Osteocyte (in vitro differentiated cells): ENCODE measurements at regions not wholly inside any gene's neighbourhood (a gene's known extent, or its start where the extent isn't known, plus 50 kb on each side); places are given as distances from the start of the nearest gene placed in this dataset.
"Not testable (repeated sequence)": the region's sequence is repeated elsewhere in the genome, so short reads cannot be mapped to it uniquely, and the experiment has no call there.

Experiments
- DNase-seq: peaks from one replicate; pipeline ENCODE4 v3.0.0; 2021; ENCODE audit warnings: mixed read lengths; ENCODE audit not compliant: unreplicated experiment; ENCODE audit errors: extremely low spot score
- H3K27ac Mint-ChIP-seq: one replicate; pipeline ENCODE4 v1.8.0; 2021; ENCODE audit warnings: mild to moderate bottlenecking, mixed read lengths; ENCODE audit not compliant: unreplicated experiment
- H3K27me3 Mint-ChIP-seq: one replicate; pipeline ENCODE4 v1.8.0; 2021; ENCODE audit warnings: mixed read lengths; ENCODE audit not compliant: unreplicated experiment
- H3K36me3 Mint-ChIP-seq: one replicate; pipeline ENCODE4 v1.8.0; 2021; ENCODE audit warnings: mixed read lengths; ENCODE audit not compliant: unreplicated experiment
- H3K4me1 Mint-ChIP-seq: one replicate; pipeline ENCODE4 v1.8.0; 2021; ENCODE audit warnings: mixed read lengths; ENCODE audit not compliant: unreplicated experiment
- H3K4me3 Mint-ChIP-seq: one replicate; pipeline ENCODE4 v1.8.0; 2021; ENCODE audit warnings: mild to moderate bottlenecking, moderate library complexity, mixed read lengths; ENCODE audit not compliant: unreplicated experiment
- H3K9me3 Mint-ChIP-seq: one replicate; pipeline ENCODE4 v1.8.0; 2021; ENCODE audit warnings: mixed read lengths; ENCODE audit not compliant: unreplicated experiment
- CTCF ChIP-seq: fragments of 200-600 bp; sonication (generic); IDR thresholded peaks from 2 replicates; pipeline ENCODE4 v1.5.0; 2021; ENCODE audit warnings: antibody characterized with exemption, mild to moderate bottlenecking, moderate library complexity

- TF ChIP-seq CTCF, result no peak
- Mint-ChIP-seq H3K4me3 (no peak overlapping the region), H3K36me3 (no peaks in the 10 kb centered on the region), H3K27ac (no peak overlapping the region), H3K9me3 (no peaks in the 10 kb centered on the region), H3K4me1 (no peaks in the 10 kb centered on the region), H3K27me3 (no peaks in the 10 kb centered on the region)
- DNase-seq, result no peak
Observed at GRCh38 chr6:103356531-103356930, 1503.2 kb downstream of the HACE1 start.

DNA sequence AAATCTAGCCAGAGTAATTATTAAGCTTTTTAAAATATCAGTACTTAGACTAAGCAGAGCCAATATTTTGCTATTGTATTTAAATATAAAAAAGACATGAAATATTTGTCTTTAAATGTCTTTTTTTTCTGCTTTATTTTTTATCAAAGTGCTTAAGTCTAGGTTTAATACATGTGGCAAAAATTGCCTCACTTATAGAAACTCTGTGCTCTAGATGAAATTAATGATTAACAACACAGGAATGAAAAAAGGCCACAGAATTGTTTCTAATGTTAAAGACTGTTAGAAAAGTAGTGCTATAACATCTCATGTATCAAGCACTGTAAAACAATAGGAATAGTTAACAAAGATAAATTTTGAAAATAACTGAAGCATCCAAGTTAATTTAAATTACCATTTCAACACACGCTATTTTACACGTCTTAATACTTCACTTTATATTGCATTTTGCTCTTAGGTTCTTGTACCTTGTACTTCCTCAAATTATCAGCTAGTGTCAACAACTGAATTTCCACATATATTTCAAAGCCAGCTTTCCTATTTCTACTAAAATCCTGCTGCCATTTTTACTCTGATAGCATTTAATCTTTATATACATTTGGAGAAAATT lies 1515.1 kb downstream of the HACE1 start:
- Mint-ChIP-seq H3K4me1 (no peaks in the 10 kb centered on the region), H3K4me3 (no peak overlapping the region), H3K36me3 (no peaks in the 10 kb centered on the region), H3K27me3 (peaks cover 14% of the 10 kb centered on the region), H3K9me3 (no peaks in the 10 kb centered on the region), H3K27ac (no peak overlapping the region)
- TF ChIP-seq CTCF, result no peak
- DNase-seq, result no peak

DNA sequence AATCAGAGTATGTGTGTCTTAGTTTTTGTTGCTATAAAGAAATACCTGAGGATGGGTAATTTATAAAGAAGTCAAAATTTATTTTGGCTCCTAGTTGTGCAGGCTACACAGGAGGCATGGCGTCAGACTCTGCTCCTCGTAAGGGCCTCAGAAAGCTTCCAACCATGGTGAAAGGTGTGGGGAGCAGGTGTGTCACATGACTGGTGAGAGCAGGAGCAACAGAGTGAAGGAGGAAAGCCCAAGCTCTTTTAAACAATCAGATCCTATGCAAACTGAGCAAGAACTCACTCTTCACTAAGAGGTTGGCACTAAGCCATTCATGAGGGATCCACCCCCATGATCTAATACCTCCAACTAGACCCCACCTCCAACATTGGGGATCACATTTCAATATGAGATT lies 1524.3 kb downstream of the HACE1 start:
- Mint-ChIP-seq H3K36me3 (no peaks in the 10 kb centered on the region), H3K27me3 (peaks cover 7% of the 10 kb centered on the region), H3K27ac (no peak overlapping the region), H3K4me3 (no peak overlapping the region), H3K4me1 (no peaks in the 10 kb centered on the region), H3K9me3 (no peaks in the 10 kb centered on the region)
- DNase-seq, result no peak
- TF ChIP-seq CTCF, result no peak

- no peaks in the 10 kb centered on the region for H3K36me3 Mint-ChIP-seq
- H3K4me1 Mint-ChIP-seq, result no peaks in the 10 kb centered on the region
- no peak for TF ChIP-seq CTCF
- H3K27me3 Mint-ChIP-seq, result no peaks in the 10 kb centered on the region
- H3K9me3 Mint-ChIP-seq, result no peaks in the 10 kb centered on the region
- no peak overlapping the region for H3K27ac Mint-ChIP-seq
- no peak for DNase-seq
- H3K4me3 Mint-ChIP-seq, result no peak overlapping the region
Observed at GRCh38 chr6:103326760-103327757, 1532.7 kb downstream of the HACE1 start.

- no peak for DNase-seq
- no peak for TF ChIP-seq CTCF
- no peak overlapping the region for H3K4me3 Mint-ChIP-seq
- H3K9me3 Mint-ChIP-seq, result peaks cover 19% of the 10 kb centered on the region
- H3K27me3 Mint-ChIP-seq, result peaks cover 5% of the 10 kb centered on the region
- H3K36me3 Mint-ChIP-seq, result no peaks in the 10 kb centered on the region
- H3K27ac Mint-ChIP-seq, result no peak overlapping the region
- peaks cover 6% of the 10 kb centered on the region for H3K4me1 Mint-ChIP-seq
Observed at GRCh38 chr6:103313432-103313831, 1546.3 kb downstream of the HACE1 start.

GRCh38 chr6:103294376-103294775 lies 1565.3 kb downstream of the HACE1 start:
- not testable (repeated sequence) for H3K27ac Mint-ChIP-seq, DNase-seq, H3K4me1 Mint-ChIP-seq, H3K9me3 Mint-ChIP-seq, H3K27me3 Mint-ChIP-seq, H3K36me3 Mint-ChIP-seq, H3K4me3 Mint-ChIP-seq
